ENCODE measurements at regions not wholly inside any gene's neighbourhood (a gene's known extent, or its start where the extent isn't known, plus 50 kb on each side); places are given as distances from the start of the nearest gene placed in this dataset.

DNA sequence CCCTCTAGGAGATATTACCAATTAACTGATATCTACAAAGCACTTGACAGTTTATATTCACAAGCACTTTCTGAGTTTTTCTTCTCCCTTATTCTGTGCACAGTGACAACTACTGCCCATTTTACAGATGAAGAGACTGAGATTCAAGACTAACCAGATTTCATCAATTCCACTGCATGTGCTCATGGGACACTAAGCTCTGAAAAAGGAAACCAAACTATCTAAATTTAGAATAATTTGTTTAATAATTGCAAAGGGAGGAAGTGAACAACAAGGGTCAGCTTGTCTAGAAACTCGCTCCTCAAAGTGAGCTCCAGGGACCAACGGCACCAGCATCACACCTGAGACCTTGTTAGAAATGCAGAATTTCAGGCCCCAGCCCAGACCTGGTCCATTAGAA lies 50.8 kb upstream of the MYLIP start:
- no peak for DNase-seq (ENCODE audit: low read depth)

- DNase-seq (ENCODE audit: low read depth), result no peak
Measured at GRCh38 chr6:16069671-16070070, 59.2 kb upstream of the MYLIP start.

DNA sequence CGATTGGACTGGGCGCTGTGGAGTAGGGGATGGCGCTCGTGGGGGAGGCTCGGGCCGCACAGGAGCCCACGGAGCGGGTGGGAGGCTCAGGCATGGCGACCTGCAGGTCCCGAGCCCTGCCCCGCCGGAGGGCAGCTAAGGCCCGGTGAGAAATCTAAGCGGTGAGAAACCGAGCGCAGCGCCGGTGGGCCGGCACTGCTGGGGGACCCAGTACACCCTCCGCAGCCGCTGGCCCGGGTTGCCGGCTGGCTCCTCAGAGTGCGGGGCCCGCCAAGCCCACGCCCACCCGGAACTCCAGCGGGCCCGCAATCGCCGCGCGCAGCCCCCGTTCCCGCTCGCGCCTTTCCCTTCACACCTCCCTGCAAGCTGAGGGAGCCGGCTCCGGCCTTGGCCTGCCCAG lies 59.7 kb upstream of the MYLIP start:
- no peak for DNase-seq (ENCODE audit: low read depth)

DNA sequence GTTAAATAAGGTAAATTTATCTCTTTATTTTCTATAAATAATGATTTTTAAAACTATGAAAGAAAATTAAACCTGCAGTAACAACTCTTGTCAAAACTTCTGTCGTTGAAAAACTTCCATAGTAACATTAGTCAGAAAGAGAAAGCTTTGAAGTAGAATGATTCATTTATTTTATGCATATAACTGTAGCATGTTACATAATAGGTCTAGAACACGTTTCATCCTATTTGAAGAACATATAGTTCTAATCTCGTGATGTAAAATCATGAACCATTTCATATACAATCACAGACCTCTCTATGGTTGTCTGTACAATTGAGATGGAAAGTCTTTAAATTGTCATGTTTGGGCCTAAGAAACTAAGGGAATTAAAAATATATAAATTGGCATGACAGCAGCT lies 61.3 kb upstream of the MYLIP start:
- no peak for DNase-seq (ENCODE audit: low read depth)

DNA sequence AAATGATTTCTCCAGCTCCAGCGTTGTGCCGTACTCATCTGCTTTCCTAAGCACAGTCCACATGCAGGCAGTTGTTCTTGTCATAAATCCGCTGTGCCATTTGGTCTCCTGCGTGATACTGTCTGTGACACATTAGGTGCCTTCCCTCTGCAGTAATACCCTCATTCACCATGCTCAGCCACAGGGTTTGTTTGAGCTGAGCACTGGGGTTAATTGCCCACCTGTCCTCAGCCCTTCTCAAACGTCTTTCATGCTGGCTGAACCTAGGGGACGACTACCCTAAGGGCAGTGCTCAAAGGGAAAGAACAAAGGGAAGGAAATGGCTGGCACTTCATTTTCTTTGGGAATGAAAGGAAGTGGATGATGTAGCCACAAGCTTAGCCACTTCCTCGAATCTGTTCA lies 64.2 kb upstream of the MYLIP start:
- DNase-seq (ENCODE audit: low read depth), result no peak

- no peak for DNase-seq (ENCODE audit: low read depth)
Measured at GRCh38 chr6:16063580-16063979, 65.3 kb upstream of the MYLIP start.

GRCh38 chr6:16061818-16062217 lies 67.1 kb upstream of the MYLIP start:
- DNase-seq (ENCODE audit: low read depth), result no peak

DNA sequence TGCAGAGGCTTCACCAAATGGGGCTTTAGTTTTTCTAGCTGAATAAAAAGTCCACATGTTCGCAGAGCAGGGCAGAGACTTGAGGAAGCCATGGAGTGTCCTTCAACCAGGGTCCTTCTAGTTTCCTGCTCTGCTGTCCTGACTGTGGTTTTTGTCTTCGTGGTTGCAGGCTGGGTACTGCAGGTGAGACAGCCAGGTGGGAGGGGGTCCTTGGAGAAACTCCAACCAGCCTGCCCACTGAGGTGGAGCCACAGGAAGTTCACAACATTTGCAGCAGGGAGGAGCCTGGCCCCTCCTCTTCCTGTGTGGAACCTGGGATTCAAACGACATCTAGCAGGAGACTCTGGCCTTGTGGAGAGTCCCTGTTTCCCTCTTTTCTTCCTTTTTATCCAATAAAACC lies 68.8 kb upstream of the MYLIP start:
- DNase-seq (ENCODE audit: low read depth), result no peak

DNA sequence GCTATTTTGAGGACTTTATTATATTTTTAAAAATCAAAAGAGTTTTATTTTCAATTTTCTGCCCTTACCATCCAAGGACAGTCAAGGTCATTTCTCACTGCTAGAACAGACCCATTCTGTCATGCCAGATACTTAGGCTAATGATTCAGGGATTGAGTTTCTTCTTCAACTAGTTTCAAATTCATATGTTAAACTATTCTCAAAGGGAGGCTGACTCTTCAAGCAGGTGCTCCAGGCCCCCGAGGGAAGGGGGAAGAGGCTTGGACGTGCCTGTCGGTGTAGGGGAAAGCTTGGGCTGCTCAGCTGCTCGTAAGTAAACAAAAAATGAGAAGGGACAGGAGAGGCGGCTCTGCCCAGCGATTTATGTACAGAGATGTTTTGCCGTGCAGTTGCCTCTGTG lies 69.4 kb upstream of the MYLIP start:
- DNase-seq (ENCODE audit: low read depth), result no peak

GRCh38 chr6:16058929-16059345 lies 69.9 kb upstream of the MYLIP start:
- DNase-seq (ENCODE audit: low read depth), result no peak

DNA sequence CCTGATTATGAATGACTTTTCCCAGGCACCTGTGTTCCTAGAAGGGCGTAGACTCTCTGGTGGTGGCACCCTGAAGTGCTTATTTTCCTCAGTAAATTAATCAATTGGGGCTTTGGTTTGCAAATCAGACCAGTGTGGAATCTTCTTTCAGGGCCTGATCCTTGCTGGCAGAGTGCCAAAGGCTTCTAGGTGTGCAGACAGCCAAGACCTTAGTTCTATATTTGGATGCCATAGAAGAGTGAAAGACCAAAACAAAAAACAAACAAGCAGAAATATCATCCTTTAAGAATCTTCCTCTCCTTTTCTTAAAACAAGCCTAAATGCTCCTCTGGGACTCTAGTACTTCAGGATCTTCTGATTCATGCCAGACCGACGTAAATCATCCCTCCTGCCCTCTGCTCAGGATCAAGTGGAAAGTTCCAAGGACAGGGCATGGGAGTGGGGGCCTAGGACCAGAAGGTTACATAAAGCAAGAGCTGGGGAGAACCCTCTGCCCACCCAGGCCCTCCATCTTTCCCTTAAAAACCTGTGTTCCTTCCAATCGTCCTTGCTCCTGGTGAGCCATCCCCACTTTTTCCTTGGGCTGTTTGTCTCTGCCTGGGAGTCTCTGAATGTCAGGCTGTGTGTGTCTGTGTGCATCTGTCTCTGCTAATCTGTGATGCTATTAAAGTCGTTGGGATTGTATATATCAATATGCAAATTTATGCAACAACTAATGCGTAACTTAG lies 70.5 kb upstream of the MYLIP start:
- DNase-seq (ENCODE audit: low read depth), result no peak

- DNase-seq (ENCODE audit: low read depth), result no peak
Measured at GRCh38 chr6:16057446-16057845, 71.4 kb upstream of the MYLIP start.

DNA sequence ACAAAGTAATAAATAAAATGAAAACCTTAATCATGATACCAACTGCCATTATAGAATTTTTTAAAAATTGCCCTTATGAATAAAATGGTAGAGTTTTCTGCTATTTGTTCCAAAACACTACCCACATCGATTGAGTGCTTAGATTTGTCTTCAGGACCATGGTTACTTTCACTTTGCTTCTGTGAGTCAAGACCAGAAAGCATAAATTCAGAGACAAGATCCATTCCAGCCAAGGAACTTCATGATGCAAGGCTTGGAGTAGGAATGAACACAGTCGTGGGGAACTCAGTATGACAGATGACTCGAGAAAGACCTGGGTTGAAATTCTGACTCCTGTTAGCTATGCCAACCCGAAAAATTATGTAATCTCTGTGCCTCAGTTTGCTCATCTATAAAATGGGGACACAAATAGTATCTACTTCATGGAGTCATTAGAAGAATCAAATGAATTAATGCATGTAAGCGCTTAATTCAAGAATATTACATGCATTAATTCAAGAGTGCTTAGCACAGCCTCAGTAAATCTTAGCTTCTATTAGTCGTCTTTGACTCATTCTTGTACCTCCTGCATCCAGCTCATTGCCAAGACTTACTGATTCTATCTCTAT lies 72.5 kb upstream of the MYLIP start:
- no peak for DNase-seq (ENCODE audit: low read depth)

DNA sequence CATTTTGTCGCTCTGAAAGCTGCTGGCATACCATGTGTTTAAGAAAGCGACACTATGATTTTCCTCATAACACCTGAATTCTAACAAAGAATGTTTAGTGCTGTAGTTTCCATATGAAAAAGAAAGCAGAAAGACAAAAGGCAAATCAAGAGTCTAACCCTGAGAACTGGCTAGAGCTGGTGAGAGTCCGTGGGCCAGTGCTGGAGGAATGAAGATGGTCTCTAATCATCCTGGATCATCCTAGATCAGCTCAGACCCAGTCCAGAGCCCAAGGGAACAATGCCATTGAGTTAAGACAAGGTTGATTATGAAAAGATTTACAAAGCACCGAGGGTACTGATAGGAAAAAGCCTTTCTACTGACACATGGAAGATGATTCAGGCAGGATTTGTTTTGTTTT lies 73.0 kb upstream of the MYLIP start:
- DNase-seq (ENCODE audit: low read depth), result no peak

DNA sequence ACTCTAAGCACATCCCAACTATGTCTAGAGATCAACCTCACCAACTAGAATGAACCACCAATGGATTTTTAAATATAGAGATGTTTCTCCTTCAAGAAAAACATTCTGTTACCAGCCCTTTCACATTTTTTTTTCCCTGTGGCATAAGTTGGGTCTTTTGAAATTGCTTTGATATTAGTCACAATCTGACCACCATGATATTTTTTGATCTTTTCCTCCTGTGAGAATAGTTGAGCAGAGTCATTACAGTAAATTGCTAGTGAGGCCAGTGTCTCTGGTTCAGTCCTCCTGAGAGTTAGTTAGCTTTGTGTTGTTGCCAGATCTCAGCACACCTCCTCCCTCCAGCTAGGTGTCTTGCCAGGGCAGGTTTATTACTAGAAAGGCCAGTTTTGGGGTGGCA lies 79.7 kb upstream of the MYLIP start:
- peak; percentile 72 for DNase-seq (ENCODE audit: low read depth)

GRCh38 chr6:16048221-16048620 lies 80.7 kb upstream of the MYLIP start:
- no peak for DNase-seq (ENCODE audit: low read depth)

GRCh38 chr6:16047435-16047990 lies 81.4 kb upstream of the MYLIP start:
- DNase-seq (ENCODE audit: low read depth), result no peak

DNA sequence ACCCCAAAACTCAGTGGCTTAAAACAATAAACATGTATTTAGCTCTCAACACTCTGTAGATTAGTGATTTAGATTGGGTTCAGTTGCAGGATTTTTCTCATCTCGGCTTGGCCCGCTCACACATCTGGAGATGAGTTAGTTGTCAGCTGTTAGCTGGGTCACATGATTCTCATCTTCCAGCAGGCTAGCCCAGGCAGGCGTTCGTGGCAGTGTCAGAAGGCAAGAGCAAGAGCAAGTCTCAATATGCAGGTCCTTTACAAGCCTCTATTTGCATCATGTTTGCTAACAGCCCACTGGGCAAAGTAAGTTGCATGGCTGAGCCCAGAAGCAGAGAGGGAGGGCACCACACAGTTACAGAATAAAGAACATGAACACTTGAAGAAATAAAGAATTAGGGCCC lies 83.6 kb upstream of the MYLIP start:
- DNase-seq (ENCODE audit: low read depth), result no peak

- DNase-seq (ENCODE audit: low read depth), result no peak
Measured at GRCh38 chr6:16044211-16044643, 84.7 kb upstream of the MYLIP start.

DNA sequence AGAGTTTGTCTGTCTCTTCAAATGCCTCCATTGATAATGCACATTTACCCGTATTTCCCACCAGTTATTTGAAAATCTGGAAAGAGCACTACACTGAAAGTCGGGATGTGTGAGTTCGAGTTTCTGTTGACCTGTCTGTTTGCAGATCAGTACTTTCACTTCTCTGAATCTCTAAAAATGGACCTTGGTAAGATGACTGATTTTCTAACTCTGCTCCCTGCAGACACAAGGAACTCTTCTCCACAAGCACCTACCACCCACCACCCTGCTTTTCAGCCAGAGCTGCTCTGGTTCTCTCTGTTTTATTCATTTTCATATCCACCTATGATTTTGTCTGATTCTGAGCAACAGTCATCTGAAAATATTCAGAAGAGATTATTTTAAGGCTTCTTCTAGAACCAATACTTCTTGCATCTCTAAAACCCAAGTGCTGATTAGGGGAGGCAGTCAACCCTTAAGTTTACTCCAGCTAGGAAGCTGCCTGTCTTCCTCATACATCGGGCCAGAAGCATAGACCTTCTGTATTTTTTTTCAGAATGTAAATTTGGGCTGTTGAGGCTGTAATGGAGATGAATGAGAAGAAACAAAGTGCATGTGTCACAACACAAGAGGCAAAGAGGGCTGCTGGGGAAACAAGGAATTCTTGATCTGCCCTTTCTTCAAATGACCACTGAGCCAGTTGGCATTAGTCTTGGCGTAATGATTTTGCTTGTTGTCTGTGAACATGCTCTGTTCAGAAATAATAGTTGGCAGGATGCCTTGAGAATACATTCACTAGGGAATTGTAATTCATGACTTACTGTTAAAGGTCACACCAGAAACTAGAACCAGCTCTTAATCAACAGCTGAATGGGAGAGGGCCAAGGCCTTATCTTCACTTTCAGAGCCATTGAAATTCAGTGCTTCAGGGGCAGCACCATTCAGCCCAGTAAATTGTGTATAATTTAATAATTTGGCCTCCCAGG lies 85.4 kb upstream of the MYLIP start:
- DNase-seq (ENCODE audit: low read depth), result peak; percentile 18

- no peak for DNase-seq (ENCODE audit: low read depth)
Measured at GRCh38 chr6:16042751-16043150, 86.1 kb upstream of the MYLIP start.

- no peak for DNase-seq (ENCODE audit: low read depth)
Measured at GRCh38 chr6:16041327-16041726, 87.6 kb upstream of the MYLIP start.

DNA sequence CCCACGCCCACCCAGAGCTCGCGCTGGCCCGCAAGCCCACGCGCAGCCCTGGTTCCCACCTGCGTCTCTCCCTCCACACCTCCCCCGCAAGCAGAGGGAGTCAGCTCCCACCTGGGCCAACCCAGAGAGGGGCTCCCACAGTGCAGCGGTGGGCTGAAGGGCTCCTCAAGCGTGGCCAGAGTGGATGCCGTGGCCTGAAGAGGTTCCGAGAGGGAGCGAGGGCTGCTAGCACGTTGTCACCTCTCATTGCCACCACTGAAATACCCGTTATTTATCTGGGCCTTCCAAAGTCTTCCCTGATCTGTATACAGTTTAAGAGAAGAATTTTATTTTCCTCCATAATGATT lies 88.3 kb upstream of the MYLIP start:
- no peak for DNase-seq (ENCODE audit: low read depth)
